K562 (cell line): ENCODE measurements at regions not wholly inside any gene's neighbourhood (a gene's known extent, or its start where the extent isn't known, plus 50 kb on each side); places are given as distances from the start of the nearest gene placed in this dataset.

ENCODE experiments used
- ATAC-seq: fragments of 200-7000 bp; cut with Tn5 transposase; 3 replicates; pipeline ENCODE4 v1.9.1; 2020; ENCODE audit warnings: moderate library complexity
- BruUV-seq: library from RNA; stranded (reverse); fragments of 400-500 nt; replicated peaks from 2 replicates; lab custom pipeline; 2021; lab: Mats Ljungman, UMichigan
- CTCF ChIA-PET: fragments of 300-600 bp; formaldehyde crosslinking; extraction: SDS; loops from one replicate; lab custom pipeline; 2021; ENCODE audit warnings: low intra/inter-chr PET ratio; lab: Yijun Ruan, JAX
- POLR2A ChIA-PET: fragments of 300-600, 350-650 bp; sonication (Branson Sonifier 250); formaldehyde crosslinking; extraction: SDS; loops from one replicate; lab custom pipeline; 2021; ENCODE audit warnings: antibody characterized with exemption, inconsistent platforms; lab: Yijun Ruan, JAX
- DNase-seq, 4 experiments: peaks; one replicate each; pipeline versions ENCODE4 v3.0.0 to v3.0.0-alpha.2; 2011 to 2018; ENCODE audit warnings: low spot score in 3 of 4, mixed read lengths in 3 of 4; ENCODE audit errors: extremely low read depth in 1 of 4
- FAIRE-seq: peaks from 2 replicates; lab custom pipeline; 2011; peaks lifted over from hg19 to GRCh38; lab: Jason Lieb, UNC
- H2AFZ ChIP-seq: 2 replicates; pipeline ENCODE4 v1.6.0; 2011; ENCODE audit warnings: low read depth, low read length, control low read depth, inconsistent platforms
- H3K27ac ChIP-seq: fragments of 200-600 bp; 3 replicates; pipeline ENCODE4 v1.8.0; 2011; ENCODE audit warnings: low read depth, mild to moderate bottlenecking, control low read depth, inconsistent platforms, low read length, moderate library complexity, mixed read lengths; ENCODE audit errors: extremely low read depth
- H3K27me3 ChIP-seq, 2 experiments: fragments of 300-600 bp in 1 of 2; 2 replicates in 1 of 2; 3 replicates in 1 of 2; pipeline versions ENCODE4 v1.6.0 to v1.8.0; 2011; ENCODE audit warnings: inconsistent platforms in 2 of 2, low read length in 2 of 2, mild to moderate bottlenecking in 1 of 2, mixed read lengths in 1 of 2, moderate library complexity in 1 of 2; ENCODE audit not compliant: control insufficient read depth in 2 of 2, insufficient read depth in 2 of 2
- H3K36me3 ChIP-seq: fragments of 300-600 bp; 3 replicates; pipeline ENCODE4 v1.8.0; 2011; ENCODE audit warnings: mild to moderate bottlenecking, low read length, inconsistent platforms; ENCODE audit not compliant: control insufficient read depth, insufficient read depth
- H3K4me1 ChIP-seq, 2 experiments: fragments of 200-600 bp in 1 of 2; replicated peaks in 1 of 2; 2 replicates in 1 of 2; 3 replicates in 1 of 2; pipeline versions ENCODE4 v1.5.1 to v1.8.0; 2011; ENCODE audit warnings: inconsistent platforms in 2 of 2, low read length in 2 of 2, mild to moderate bottlenecking in 1 of 2, mixed read lengths in 1 of 2, moderate library complexity in 1 of 2; ENCODE audit not compliant: control insufficient read depth in 2 of 2, insufficient read depth in 2 of 2
- H3K4me2 ChIP-seq: 2 replicates; pipeline ENCODE4 v1.6.1; 2011; ENCODE audit warnings: low read length, control low read depth, inconsistent platforms, mixed read lengths; ENCODE audit not compliant: insufficient read depth
- H3K4me3 ChIP-seq: fragments of 200-600 bp; sonication (generic), shearing (Covaris generic); 2 replicates; pipeline ENCODE4 v1.5.1; 2016; ENCODE audit warnings: control low read depth, inconsistent platforms
- H3K79me2 ChIP-seq: fragments of 200-600 bp; 3 replicates; pipeline ENCODE4 v1.8.0; 2011; ENCODE audit warnings: low read length, inconsistent platforms; ENCODE audit not compliant: control insufficient read depth, insufficient read depth
- H3K9ac ChIP-seq, 2 experiments: 2 replicates each; pipeline versions ENCODE4 v1.6.0 to v1.6.1; 2011; ENCODE audit warnings: low read depth in 2 of 2, low read length in 2 of 2, control low read depth in 1 of 2, inconsistent platforms in 1 of 2, mild to moderate bottlenecking in 1 of 2, mixed read lengths in 1 of 2; ENCODE audit not compliant: insufficient read depth in 1 of 2
- H3K9me1 ChIP-seq: one replicate; pipeline ENCODE4 v1.6.0; 2011; ENCODE audit warnings: inconsistent platforms, mild to moderate bottlenecking, low read length, moderate library complexity; ENCODE audit not compliant: control insufficient read depth, insufficient read depth
- H3K9me3 ChIP-seq: replicated peaks from 2 replicates; pipeline ENCODE4 v1.5.1; 2011; ENCODE audit warnings: low read depth, low read length, inconsistent platforms; ENCODE audit not compliant: control insufficient read depth, insufficient read depth
- H4K20me1 ChIP-seq: replicated peaks from 2 replicates; pipeline ENCODE4 v1.6.1; 2011; ENCODE audit warnings: low read length, inconsistent platforms, mixed read lengths; ENCODE audit not compliant: control insufficient read depth, insufficient read depth
- GTF2A2 ChIP-seq: IDR thresholded peaks from 2 replicates; pipeline ENCODE4 v1.6.1; 2016; ENCODE audit warnings: mild to moderate bottlenecking, missing genetic modification characterization, missing compliant biosample characterization
- KHSRP ChIP-seq: fragments of 450-650 bp; IDR thresholded peaks from 2 replicates; pipeline ENCODE4 v1.6.1; 2017
- MECOM ChIP-seq: fragments of 250-450 bp; sonication (Bioruptor Pico); IDR thresholded peaks from 2 replicates; pipeline ENCODE4 v1.8.0; 2022; ENCODE audit warnings: inconsistent platforms
- SAP30 ChIP-seq: fragments of 200-600 bp; sonication (generic); IDR thresholded peaks from 2 replicates; pipeline ENCODE4 v1.6.1; 2012; ENCODE audit warnings: borderline replicate concordance, low read depth, mild to moderate bottlenecking, moderate library complexity, low read length, control low read depth, inconsistent platforms; ENCODE audit not compliant: insufficient read depth, poor library complexity, severe bottlenecking
- SMAD3 ChIP-seq: fragments of 450-650 bp; formaldehyde crosslinking; conservative IDR thresholded peaks from 2 replicates; pipeline ENCODE4 v1.4.0; 2020; ENCODE audit warnings: mild to moderate bottlenecking
- SP2 ChIP-seq: IDR thresholded peaks from 2 replicates; pipeline ENCODE4 v1.6.1; 2011; ENCODE audit warnings: mild to moderate bottlenecking, low read depth, low read length, moderate library complexity; ENCODE audit not compliant: poor library complexity, severe bottlenecking; ENCODE audit errors: extremely low read depth
- ZNF24 ChIP-seq: fragments of 450-650 bp; IDR thresholded peaks from 2 replicates; pipeline ENCODE4 v1.6.1; 2016
- ZNF263 ChIP-seq: sonication (generic); formaldehyde crosslinking; IDR thresholded peaks from 2 replicates; pipeline ENCODE4 v1.8.0; 2022; ENCODE audit warnings: mild to moderate bottlenecking, missing genetic modification reagents, borderline replicate concordance
- ZNF324 ChIP-seq: fragments of 250-450 bp; sonication (Bioruptor Pico); IDR thresholded peaks from 2 replicates; pipeline ENCODE4 v1.4.0; 2020; ENCODE audit warnings: mild to moderate bottlenecking
- ZNF511 ChIP-seq: sonication (generic); formaldehyde crosslinking; IDR thresholded peaks from 2 replicates; pipeline ENCODE4 v1.8.0; 2022; ENCODE audit warnings: mild to moderate bottlenecking, missing genetic modification reagents
- WGBS: fragments of 100-300 bp; shearing (Covaris generic); methylation state at CpG from one replicate; pipeline ENCODE4 v1.1.6; 2016; ENCODE audit warnings: low coverage, mixed read lengths; ENCODE audit not compliant: insufficient coverage; ENCODE audit errors: missing lambda C conversion rate; 5-methylcytosine and 5-hydroxymethylcytosine counted together
- in situ Hi-C: fragments of 300-500 bp; cut with MboI; formaldehyde crosslinking; loops from 4 replicates; pipeline ENCODE4 v1.15.0; 2018; ENCODE audit warnings: inconsistent platforms, mixed read lengths
- intact Hi-C: fragments of 100-400 bp; cut with micrococcal nuclease; formaldehyde crosslinking; loops from 2 replicates; pipeline ENCODE4 v1.14.2; 2022
- TF ChIP-seq, protein P1 (sequence below): sonication (generic); formaldehyde crosslinking; IDR thresholded peaks from 2 replicates; pipeline ENCODE4 v1.4.0; 2020; ENCODE audit warnings: mild to moderate bottlenecking, missing genetic modification reagents
- TF ChIP-seq, protein P2 (sequence below), 2 experiments: fragments of 450-650 bp in 1 of 2; sonication (generic) in 1 of 2; formaldehyde crosslinking in 1 of 2; IDR thresholded peaks in 1 of 2; conservative IDR thresholded peaks in 1 of 2; 2 replicates each; pipeline versions ENCODE4 v1.6.1 to v1.8.1; 2016 to 2023; ENCODE audit warnings: mild to moderate bottlenecking in 2 of 2, moderate library complexity in 2 of 2, inconsistent platforms in 1 of 2, missing genetic modification reagents in 1 of 2

DNA sequence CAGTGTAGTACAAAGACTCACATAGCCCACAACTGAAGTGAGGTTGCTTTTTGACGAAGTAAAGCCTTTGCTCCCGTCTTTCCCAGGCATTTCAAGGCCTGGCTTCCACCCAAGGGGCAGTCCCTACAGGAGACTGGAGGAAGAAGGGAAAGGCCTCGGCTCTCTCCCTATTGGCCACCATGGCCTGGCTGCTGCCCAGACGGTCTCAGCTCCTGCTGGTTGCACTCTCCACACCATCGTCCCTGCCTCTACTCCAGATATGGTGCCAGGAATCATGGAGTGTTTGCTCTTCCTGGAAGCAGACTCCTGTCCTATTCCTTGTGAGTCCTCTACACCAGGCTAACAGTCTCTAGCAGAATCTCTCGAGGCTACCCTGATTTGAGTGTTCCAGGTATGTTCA lies 124.1 kb upstream of the UQCRFS1 start:
- WGBS, result 2% methylated on average over 6 of the region's 6 CpGs
- CTCF ChIA-PET, result no interaction called here

GRCh38 chr19:29338480-29338879 lies 125.5 kb upstream of the UQCRFS1 start:
- Histone ChIP-seq H3K36me3 (no peaks in the 10 kb centered on the region), H3K79me2 (no peaks in the 10 kb centered on the region), H3K4me2 (no peak overlapping the region), H3K27me3 (no peaks in the 10 kb centered on the region), H3K9me1 (no peaks in the 10 kb centered on the region), H2AFZ (no peak overlapping the region), H4K20me1 (0 out of 2 replicates have a peak, but pooled peaks cover 4% of the 10 kb centered on the region), H3K4me3 (no peak overlapping the region), H3K4me1 (no peaks in the 10 kb centered on the region), H3K9ac (no peak overlapping the region), H3K27ac (no peak overlapping the region), H3K9me3 (no peaks in the 10 kb centered on the region)
- in situ Hi-C loops (no loop called here), intact Hi-C loops (no loop called here)
- WGBS, result 8% methylated on average over 1 of the region's 1 CpG
- CTCF ChIA-PET, result no interaction called here
- no TSS peak for BruUV-seq
- ATAC-seq (no peak), FAIRE-seq (no peak), DNase-seq (no peak)
- POLR2A ChIA-PET, result no interaction called here
- TF ChIP-seq SP2 (no peak), ZNF24 (no peak), SAP30 (no peak), KHSRP (no peak), ZNF324 (CRISPR knock-in tag) (no peak), GTF2A2 (tag) (no peak), SMAD3 (no peak), MECOM (no peak), ZNF263 (CRISPR knock-in tag) (no peak)
- TF ChIP-seq, protein P1, sequence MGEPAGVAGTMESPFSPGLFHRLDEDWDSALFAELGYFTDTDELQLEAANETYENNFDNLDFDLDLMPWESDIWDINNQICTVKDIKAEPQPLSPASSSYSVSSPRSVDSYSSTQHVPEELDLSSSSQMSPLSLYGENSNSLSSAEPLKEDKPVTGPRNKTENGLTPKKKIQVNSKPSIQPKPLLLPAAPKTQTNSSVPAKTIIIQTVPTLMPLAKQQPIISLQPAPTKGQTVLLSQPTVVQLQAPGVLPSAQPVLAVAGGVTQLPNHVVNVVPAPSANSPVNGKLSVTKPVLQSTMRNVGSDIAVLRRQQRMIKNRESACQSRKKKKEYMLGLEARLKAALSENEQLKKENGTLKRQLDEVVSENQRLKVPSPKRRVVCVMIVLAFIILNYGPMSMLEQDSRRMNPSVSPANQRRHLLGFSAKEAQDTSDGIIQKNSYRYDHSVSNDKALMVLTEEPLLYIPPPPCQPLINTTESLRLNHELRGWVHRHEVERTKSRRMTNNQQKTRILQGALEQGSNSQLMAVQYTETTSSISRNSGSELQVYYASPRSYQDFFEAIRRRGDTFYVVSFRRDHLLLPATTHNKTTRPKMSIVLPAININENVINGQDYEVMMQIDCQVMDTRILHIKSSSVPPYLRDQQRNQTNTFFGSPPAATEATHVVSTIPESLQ (CRISPR knock-in tag), result no peak
- TF ChIP-seq, protein P2, sequence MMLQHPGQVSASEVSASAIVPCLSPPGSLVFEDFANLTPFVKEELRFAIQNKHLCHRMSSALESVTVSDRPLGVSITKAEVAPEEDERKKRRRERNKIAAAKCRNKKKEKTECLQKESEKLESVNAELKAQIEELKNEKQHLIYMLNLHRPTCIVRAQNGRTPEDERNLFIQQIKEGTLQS (IDR thresholded peaks at IDR 0.05), result no peak
- TF ChIP-seq, protein P2 (CRISPR knock-in tag; conservative IDR thresholded peaks at IDR 0.05), result no peak

More for the DNA sequence above, 124.1 kb upstream of the UQCRFS1 start:
- no peak overlapping the region for H3K9ac ChIP-seq
- intact Hi-C loops, result no loop called here
- no peak for TF ChIP-seq ZNF511
- TF ChIP-seq, all 486 proteins: peak for 0
- BruUV-seq, result no TSS peak
- ATAC-seq (no peak), DNase-seq (no peak), FAIRE-seq (no peak)
- H3K79me2 ChIP-seq, result no peaks in the 10 kb centered on the region
- H3K36me3 ChIP-seq, result no peaks in the 10 kb centered on the region
- H3K9me1 ChIP-seq, result no peaks in the 10 kb centered on the region
- POLR2A ChIA-PET, result interaction anchor here (0.6 kb wide), 1 partner anchor 78 kb away, joined by 3 read pairs; no protein-coding TSS in a partner anchor
- H2AFZ ChIP-seq, result no peak overlapping the region
- no peaks in the 10 kb centered on the region for H3K4me1 ChIP-seq
- H3K27ac ChIP-seq, result no peak overlapping the region
- H3K4me3 ChIP-seq, result no peak overlapping the region
- no peaks in the 10 kb centered on the region for H3K9me3 ChIP-seq
- H3K27me3 ChIP-seq, result no peaks in the 10 kb centered on the region
- in situ Hi-C loops, result no loop called here
- no peak overlapping the region for H3K4me2 ChIP-seq
- 0 out of 2 replicates have a peak, but pooled peaks cover 4% of the 10 kb centered on the region for H4K20me1 ChIP-seq
